RWPE2 (cell line): ENCODE measurements at regions not wholly inside any gene's neighbourhood (a gene's known extent, or its start where the extent isn't known, plus 50 kb on each side); places are given as distances from the start of the nearest gene placed in this dataset.

ENCODE experiments used
- ATAC-seq: fragments of 200-7000 bp; cut with Tn5 transposase; 3 replicates; pipeline ENCODE4 v1.9.1; 2021; ENCODE audit warnings: low read depth
- DNase-seq: peaks from one replicate; pipeline ENCODE4 v3.0.0-alpha.2; 2020; ENCODE audit warnings: low spot score
- H3K27ac ChIP-seq: fragments of 450-650 bp; 2 replicates; pipeline ENCODE4 v1.5.1; 2017; ENCODE audit warnings: mild to moderate bottlenecking; ENCODE audit not compliant: poor library complexity, severe bottlenecking
- H3K27me3 ChIP-seq: fragments of 250-450 bp; sonication (Bioruptor Pico); 2 replicates; pipeline ENCODE4 v1.5.1; 2021; ENCODE audit warnings: mild to moderate bottlenecking, moderate library complexity; ENCODE audit not compliant: insufficient read depth, poor library complexity, severe bottlenecking
- H3K36me3 ChIP-seq: fragments of 250-450 bp; sonication (Bioruptor Pico); 2 replicates; pipeline ENCODE4 v1.5.1; 2020; ENCODE audit warnings: low read depth, mild to moderate bottlenecking, moderate library complexity
- H3K4me1 ChIP-seq: fragments of 250-450 bp; sonication (Bioruptor Pico); 2 replicates; pipeline ENCODE4 v1.5.1; 2021; ENCODE audit warnings: mild to moderate bottlenecking, moderate library complexity; ENCODE audit not compliant: insufficient read depth, poor library complexity, severe bottlenecking
- H3K4me3 ChIP-seq: fragments of 250-450 bp; sonication (Bioruptor Pico); 2 replicates; pipeline ENCODE4 v1.5.1; 2021; ENCODE audit warnings: mild to moderate bottlenecking, moderate library complexity; ENCODE audit not compliant: severe bottlenecking
- H3K9me3 ChIP-seq: fragments of 250-450 bp; sonication (Bioruptor Pico); 2 replicates; pipeline ENCODE4 v1.5.1; 2021; ENCODE audit warnings: mild to moderate bottlenecking, moderate library complexity; ENCODE audit not compliant: severe bottlenecking
- TF ChIP-seq, protein P1 (sequence below): fragments of 450-650 bp; IDR thresholded peaks from one replicate; pipeline ENCODE4 v1.5.1; 2017; ENCODE audit warnings: mild to moderate bottlenecking, moderate library complexity; ENCODE audit not compliant: poor library complexity, severe bottlenecking

GRCh38 chr14:71324767-71325272 lies 417.6 kb downstream of the PCNX1 start:
- peaks cover 31% of the 10 kb centered on the region for H3K4me1 ChIP-seq
- no peaks in the 10 kb centered on the region for H3K27me3 ChIP-seq
- no peak for DNase-seq
- H3K36me3 ChIP-seq: peaks cover 22% of the 10 kb centered on the region
- H3K27ac ChIP-seq: peak overlapping the region; percentile 28
- H3K9me3 ChIP-seq: no peaks in the 10 kb centered on the region
- ATAC-seq: no peak
- H3K4me3 ChIP-seq: no peak overlapping the region
- TF ChIP-seq, protein P1, sequence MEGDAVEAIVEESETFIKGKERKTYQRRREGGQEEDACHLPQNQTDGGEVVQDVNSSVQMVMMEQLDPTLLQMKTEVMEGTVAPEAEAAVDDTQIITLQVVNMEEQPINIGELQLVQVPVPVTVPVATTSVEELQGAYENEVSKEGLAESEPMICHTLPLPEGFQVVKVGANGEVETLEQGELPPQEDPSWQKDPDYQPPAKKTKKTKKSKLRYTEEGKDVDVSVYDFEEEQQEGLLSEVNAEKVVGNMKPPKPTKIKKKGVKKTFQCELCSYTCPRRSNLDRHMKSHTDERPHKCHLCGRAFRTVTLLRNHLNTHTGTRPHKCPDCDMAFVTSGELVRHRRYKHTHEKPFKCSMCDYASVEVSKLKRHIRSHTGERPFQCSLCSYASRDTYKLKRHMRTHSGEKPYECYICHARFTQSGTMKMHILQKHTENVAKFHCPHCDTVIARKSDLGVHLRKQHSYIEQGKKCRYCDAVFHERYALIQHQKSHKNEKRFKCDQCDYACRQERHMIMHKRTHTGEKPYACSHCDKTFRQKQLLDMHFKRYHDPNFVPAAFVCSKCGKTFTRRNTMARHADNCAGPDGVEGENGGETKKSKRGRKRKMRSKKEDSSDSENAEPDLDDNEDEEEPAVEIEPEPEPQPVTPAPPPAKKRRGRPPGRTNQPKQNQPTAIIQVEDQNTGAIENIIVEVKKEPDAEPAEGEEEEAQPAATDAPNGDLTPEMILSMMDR: no peak

DNA sequence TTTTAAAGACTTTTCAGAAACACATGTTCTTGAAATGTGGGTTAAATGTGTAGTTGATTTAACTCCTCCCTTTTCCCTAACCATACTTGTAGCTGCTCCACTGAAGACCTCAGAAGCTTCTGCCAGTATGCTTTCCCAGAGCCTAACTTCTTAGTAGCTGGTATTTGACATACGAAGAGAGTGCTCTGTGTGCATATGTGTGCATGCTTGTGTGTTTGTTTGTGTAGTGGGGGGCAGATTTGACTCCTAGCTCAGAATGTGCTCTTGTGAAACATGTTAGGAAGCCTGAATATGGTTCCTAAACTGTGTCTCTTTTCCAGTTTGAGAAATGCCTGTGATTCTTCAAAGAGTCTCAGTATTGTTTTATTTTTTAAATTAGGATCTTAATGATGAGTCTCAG lies 420.4 kb downstream of the PCNX1 start:
- H3K36me3 ChIP-seq: peaks cover 29% of the 10 kb centered on the region
- H3K4me3 ChIP-seq: no peak overlapping the region
- H3K9me3 ChIP-seq: no peaks in the 10 kb centered on the region
- DNase-seq: no peak
- no peak overlapping the region for H3K27ac ChIP-seq
- peaks cover 31% of the 10 kb centered on the region for H3K4me1 ChIP-seq
- TF ChIP-seq, protein P1: no peak
- H3K27me3 ChIP-seq: no peaks in the 10 kb centered on the region
- ATAC-seq: no peak

- no peak overlapping the region for H3K27ac ChIP-seq
- DNase-seq (no peak), ATAC-seq (no peak)
- no peaks in the 10 kb centered on the region for H3K9me3 ChIP-seq
- TF ChIP-seq, protein P1: no peak
- peaks cover 26% of the 10 kb centered on the region for H3K4me1 ChIP-seq
- no peak overlapping the region for H3K4me3 ChIP-seq
- H3K36me3 ChIP-seq: peaks cover 24% of the 10 kb centered on the region
- H3K27me3 ChIP-seq: no peaks in the 10 kb centered on the region
Observed at GRCh38 chr14:71328183-71328582, 420.9 kb downstream of the PCNX1 start.

GRCh38 chr14:71328954-71329353 lies 421.7 kb downstream of the PCNX1 start:
- DNase-seq: no peak

GRCh38 chr14:71331403-71331802 lies 424.1 kb downstream of the PCNX1 start:
- Histone ChIP-seq H3K36me3 (peaks cover 25% of the 10 kb centered on the region), H3K4me1 (peaks cover 3% of the 10 kb centered on the region), H3K27me3 (no peaks in the 10 kb centered on the region), H3K4me3 (no peak overlapping the region), H3K9me3 (no peaks in the 10 kb centered on the region), H3K27ac (no peak overlapping the region)
- DNase-seq (no peak), ATAC-seq (no peak; the same call in 2 of the 3 replicates)
- TF ChIP-seq, protein P1: no peak

More at GRCh38 chr14:71328954-71329353, 421.7 kb downstream of the PCNX1 start:
- TF ChIP-seq, protein P1: no peak
- Histone ChIP-seq H3K36me3 (peaks cover 22% of the 10 kb centered on the region), H3K4me3 (no peak overlapping the region), H3K27me3 (no peaks in the 10 kb centered on the region), H3K27ac (no peak overlapping the region), H3K9me3 (no peaks in the 10 kb centered on the region), H3K4me1 (peaks cover 19% of the 10 kb centered on the region)
- ATAC-seq: no peak
